Naive thymus-derived CD8-positive, alpha-beta T cell (primary cell): ENCODE measurements at regions not wholly inside any gene's neighbourhood (a gene's known extent, or its start where the extent isn't known, plus 50 kb on each side); places are given as distances from the start of the nearest gene placed in this dataset.

Source experiments
- ATAC-seq, 2 donors: fragments of 150-1000 bp; cut with Tn5 transposase in 1 of 2; sonication (Bioruptor Pico), chemical (Tn5 transposase) in 1 of 2; 1 replicate in 1 of 2; 2 replicates in 1 of 2; pipeline ENCODE4 v1.10.0; 2021; ENCODE audit warnings: mild to moderate bottlenecking in 2 of 2, moderate library complexity in 2 of 2
- POLR2A ChIA-PET: fragments of 350-600 bp; sonication (Branson Sonifier 250); formaldehyde crosslinking; loops from one replicate; lab custom pipeline; 2021; ENCODE audit warnings: antibody characterized with exemption; lab: Charles Lee
- DNase-seq, 10 donors: peaks; one replicate each; pipeline versions ENCODE4 v3.0.0 to v3.0.0-alpha.2; 2020 to 2022
- H3K27ac Mint-ChIP-seq, 10 donors: one replicate each; pipeline ENCODE4 v1.8.0; 2020 to 2022; ENCODE audit warnings: mild to moderate bottlenecking in 10 of 10, mixed read lengths in 10 of 10, moderate library complexity in 4 of 10, inconsistent platforms in 1 of 10
- H3K27me3 Mint-ChIP-seq, 5 donors: one replicate each; pipeline ENCODE4 v1.8.0; 2021 to 2022; ENCODE audit warnings: mixed read lengths in 5 of 5
- H3K36me3 Mint-ChIP-seq, 3 donors: one replicate each; pipeline ENCODE4 v1.8.0; 2020 to 2022; ENCODE audit warnings: mixed read lengths in 3 of 3, mild to moderate bottlenecking in 2 of 3, inconsistent platforms in 1 of 3
- H3K4me1 Mint-ChIP-seq, 4 donors: one replicate each; pipeline ENCODE4 v1.8.0; 2021 to 2022; ENCODE audit warnings: mixed read lengths in 4 of 4
- H3K4me3 Mint-ChIP-seq, 10 donors: one replicate each; pipeline ENCODE4 v1.8.0; 2020 to 2022; ENCODE audit warnings: mild to moderate bottlenecking in 10 of 10, mixed read lengths in 10 of 10, moderate library complexity in 6 of 10, inconsistent platforms in 1 of 10
- H3K9me3 Mint-ChIP-seq, 9 donors: one replicate each; pipeline ENCODE4 v1.8.0; 2020 to 2022; ENCODE audit warnings: mixed read lengths in 9 of 9, mild to moderate bottlenecking in 3 of 9, inconsistent platforms in 1 of 9, moderate library complexity in 1 of 9

- POLR2A ChIA-PET: no interaction called here
- ATAC-seq: no peak
- Mint-ChIP-seq H3K27me3 (no peaks in the 10 kb centered on the region), H3K9me3 (no peaks in the 10 kb centered on the region), H3K36me3 (no peaks in the 10 kb centered on the region), H3K4me3 (no peak overlapping the region), H3K27ac (no peak overlapping the region), H3K4me1 (no peaks in the 10 kb centered on the region)
- DNase-seq: no peak
These were observed 1713.5 kb upstream of the SLC39A10 start for GRCh38 chr2:193943406-193943960.

- no peak overlapping the region for H3K27ac Mint-ChIP-seq
- DNase-seq: no peak
- POLR2A ChIA-PET: no interaction called here
- no peaks in the 10 kb centered on the region for H3K9me3 Mint-ChIP-seq
- H3K36me3 Mint-ChIP-seq: no peaks in the 10 kb centered on the region
- no peak for ATAC-seq
- peaks cover 0 to 4% (median 0%) of the 10 kb centered on the region in 5 donors for H3K27me3 Mint-ChIP-seq
- no peak overlapping the region for H3K4me3 Mint-ChIP-seq
- no peaks in the 10 kb centered on the region for H3K4me1 Mint-ChIP-seq
These were observed 1721.9 kb upstream of the SLC39A10 start for GRCh38 chr2:193935114-193935513.

- Mint-ChIP-seq H3K4me3 (no peak overlapping the region), H3K4me1 (no peaks in the 10 kb centered on the region), H3K27ac (no peak overlapping the region), H3K36me3 (no peaks in the 10 kb centered on the region), H3K27me3 (peaks cover 0 to 7% (median 0%) of the 10 kb centered on the region in 5 donors), H3K9me3 (no peaks in the 10 kb centered on the region)
- POLR2A ChIA-PET: no interaction called here
- no peak for DNase-seq
- ATAC-seq: peak in 1 of 2 donors; percentile 14
These were observed 1727.9 kb upstream of the SLC39A10 start for GRCh38 chr2:193929131-193929530.

- no peaks in the 10 kb centered on the region for H3K4me1 Mint-ChIP-seq
- no peak for DNase-seq
These were observed 1712.8 kb upstream of the TMEFF2 start for GRCh38 chr2:193907561-193907960.

GRCh38 chr2:193900292-193900691, 1705.6 kb upstream of the TMEFF2 start:
- DNase-seq (no peak), ATAC-seq (no peak)
- Mint-ChIP-seq H3K27me3 (no peaks in the 10 kb centered on the region), H3K4me3 (no peak overlapping the region), H3K9me3 (no peaks in the 10 kb centered on the region), H3K27ac (no peak overlapping the region), H3K36me3 (no peaks in the 10 kb centered on the region), H3K4me1 (no peaks in the 10 kb centered on the region)
- POLR2A ChIA-PET: no interaction called here

More at GRCh38 chr2:193907561-193907960, 1712.8 kb upstream of the TMEFF2 start:
- ATAC-seq: no peak
- H3K4me3 Mint-ChIP-seq: no peak overlapping the region
- no peak overlapping the region for H3K27ac Mint-ChIP-seq
- H3K27me3 Mint-ChIP-seq: no peaks in the 10 kb centered on the region
- POLR2A ChIA-PET: no interaction called here
- peaks cover 0 to 3% (median 0%) of the 10 kb centered on the region in 9 donors for H3K9me3 Mint-ChIP-seq
- no peaks in the 10 kb centered on the region for H3K36me3 Mint-ChIP-seq

- Mint-ChIP-seq H3K4me3 (no peak overlapping the region), H3K27me3 (no peaks in the 10 kb centered on the region), H3K36me3 (no peaks in the 10 kb centered on the region), H3K27ac (no peak overlapping the region), H3K4me1 (peaks cover 0 to 2% (median 0%) of the 10 kb centered on the region in 4 donors), H3K9me3 (peaks cover 0 to 5% (median 0%) of the 10 kb centered on the region in 9 donors)
- no peak for ATAC-seq
- no peak for DNase-seq
- POLR2A ChIA-PET: no interaction called here
These were observed 1700.5 kb upstream of the TMEFF2 start for GRCh38 chr2:193895226-193895625.

GRCh38 chr2:193894081-193894480, 1699.3 kb upstream of the TMEFF2 start:
- ATAC-seq (no peak), DNase-seq (no peak)
- Mint-ChIP-seq H3K9me3 (peaks cover 0 to 11% (median 0%) of the 10 kb centered on the region in 9 donors), H3K27me3 (no peaks in the 10 kb centered on the region), H3K36me3 (no peaks in the 10 kb centered on the region), H3K27ac (no peak overlapping the region), H3K4me3 (no peak overlapping the region), H3K4me1 (peaks cover 0 to 2% (median 0%) of the 10 kb centered on the region in 4 donors)
- POLR2A ChIA-PET: no interaction called here

GRCh38 chr2:193891023-193891422, 1696.3 kb upstream of the TMEFF2 start:
- Mint-ChIP-seq H3K27ac (no peak overlapping the region), H3K27me3 (no peaks in the 10 kb centered on the region), H3K4me1 (peaks cover 0 to 2% (median 0%) of the 10 kb centered on the region in 4 donors), H3K9me3 (peaks cover 0 to 13% (median 0%) of the 10 kb centered on the region in 9 donors), H3K36me3 (no peaks in the 10 kb centered on the region), H3K4me3 (no peak overlapping the region)
- POLR2A ChIA-PET: no interaction called here
- DNase-seq: no peak
- ATAC-seq: no peak

- POLR2A ChIA-PET: no interaction called here
- DNase-seq (no peak), ATAC-seq (no peak)
- H3K27me3 Mint-ChIP-seq: peaks cover 0 to 2% (median 0%) of the 10 kb centered on the region in 5 donors
- no peak overlapping the region for H3K4me3 Mint-ChIP-seq
- H3K4me1 Mint-ChIP-seq: no peaks in the 10 kb centered on the region
- no peak overlapping the region for H3K27ac Mint-ChIP-seq
- H3K36me3 Mint-ChIP-seq: peaks cover 0 to 2% (median 0%) of the 10 kb centered on the region in 3 donors
- H3K9me3 Mint-ChIP-seq: peaks cover 0 to 31% (median 6%) of the 10 kb centered on the region in 9 donors
These were observed 1690.7 kb upstream of the TMEFF2 start for GRCh38 chr2:193885419-193885818.

- DNase-seq: no peak
These were observed 1689.1 kb upstream of the TMEFF2 start for GRCh38 chr2:193883820-193884219.

GRCh38 chr2:193876980-193877379, 1682.2 kb upstream of the TMEFF2 start:
- Mint-ChIP-seq H3K4me3 (no peak overlapping the region), H3K9me3 (peaks cover 0 to 17% (median 3%) of the 10 kb centered on the region in 9 donors), H3K27ac (no peak overlapping the region), H3K4me1 (no peaks in the 10 kb centered on the region), H3K36me3 (no peaks in the 10 kb centered on the region), H3K27me3 (no peaks in the 10 kb centered on the region)
- DNase-seq: no peak
- ATAC-seq: no peak
- POLR2A ChIA-PET: no interaction called here

More at GRCh38 chr2:193883820-193884219, 1689.1 kb upstream of the TMEFF2 start:
- Mint-ChIP-seq H3K36me3 (peaks cover 0 to 2% (median 0%) of the 10 kb centered on the region in 3 donors), H3K4me1 (no peaks in the 10 kb centered on the region), H3K27ac (no peak overlapping the region), H3K4me3 (no peak overlapping the region), H3K9me3 (peaks cover 0 to 23% (median 6%) of the 10 kb centered on the region in 9 donors), H3K27me3 (peaks cover 0 to 2% (median 0%) of the 10 kb centered on the region in 5 donors)
- no peak for ATAC-seq
- POLR2A ChIA-PET: no interaction called here

GRCh38 chr2:193869564-193869963, 1674.8 kb upstream of the TMEFF2 start:
- no peak overlapping the region for H3K27ac Mint-ChIP-seq
- peaks cover 0 to 11% (median 3%) of the 10 kb centered on the region in 9 donors for H3K9me3 Mint-ChIP-seq
- H3K36me3 Mint-ChIP-seq: no peaks in the 10 kb centered on the region
- POLR2A ChIA-PET: no interaction called here
- no peaks in the 10 kb centered on the region for H3K4me1 Mint-ChIP-seq
- no peak overlapping the region for H3K4me3 Mint-ChIP-seq
- ATAC-seq (no peak), DNase-seq (no peak)
- H3K27me3 Mint-ChIP-seq: no peaks in the 10 kb centered on the region

- no peaks in the 10 kb centered on the region for H3K4me1 Mint-ChIP-seq
- ATAC-seq (no peak), DNase-seq (no peak)
- H3K27me3 Mint-ChIP-seq: no peaks in the 10 kb centered on the region
- H3K4me3 Mint-ChIP-seq: no peak overlapping the region
- H3K36me3 Mint-ChIP-seq: no peaks in the 10 kb centered on the region
- peaks cover 0 to 11% (median 3%) of the 10 kb centered on the region in 9 donors for H3K9me3 Mint-ChIP-seq
- no peak overlapping the region for H3K27ac Mint-ChIP-seq
- POLR2A ChIA-PET: no interaction called here
These were observed 1674.1 kb upstream of the TMEFF2 start for GRCh38 chr2:193868833-193869232.

GRCh38 chr2:193868132-193868531, 1673.4 kb upstream of the TMEFF2 start:
- no peak for ATAC-seq
- H3K36me3 Mint-ChIP-seq: no peaks in the 10 kb centered on the region
- DNase-seq: no peak
- H3K27ac Mint-ChIP-seq: no peak overlapping the region
- no peaks in the 10 kb centered on the region for H3K27me3 Mint-ChIP-seq
- H3K4me1 Mint-ChIP-seq: no peaks in the 10 kb centered on the region
- no peak overlapping the region for H3K4me3 Mint-ChIP-seq
- POLR2A ChIA-PET: no interaction called here
- H3K9me3 Mint-ChIP-seq: peaks cover 0 to 8% (median 3%) of the 10 kb centered on the region in 9 donors
